AG10803 (cell line): ENCODE measurements at regions not wholly inside any gene's neighbourhood (a gene's known extent, or its start where the extent isn't known, plus 50 kb on each side); places are given as distances from the start of the nearest gene placed in this dataset.

Experiments used
- DNase-seq: peaks from one replicate; pipeline ENCODE4 v3.0.0; 2010; ENCODE audit warnings: low read depth
- H3K4me3 ChIP-seq: 2 replicates; pipeline ENCODE4 v1.5.1; 2011; ENCODE audit warnings: mild to moderate bottlenecking, low read length, control low read depth
- CTCF ChIP-seq: conservative IDR thresholded peaks from 2 replicates; pipeline ENCODE4 v1.5.1; 2011; ENCODE audit warnings: mild to moderate bottlenecking, low read length, control low read depth, inconsistent platforms

GRCh38 chr10:128812000-128812399 is 655.0 kb upstream of the MGMT start:
- DNase-seq: no peak
- TF ChIP-seq CTCF: no peak
- no peak overlapping the region for H3K4me3 ChIP-seq

- no peak for DNase-seq
- no peak for TF ChIP-seq CTCF
Measured at GRCh38 chr10:128813574-128813973, 653.5 kb upstream of the MGMT start.

GRCh38 chr10:128814024-128814423 is 653.0 kb upstream of the MGMT start:
- H3K4me3 ChIP-seq: no peak overlapping the region
- TF ChIP-seq CTCF: no peak
- DNase-seq: no peak

More at GRCh38 chr10:128813574-128813973, 653.5 kb upstream of the MGMT start:
- no peak overlapping the region for H3K4me3 ChIP-seq

GRCh38 chr10:128814782-128815181 is 652.3 kb upstream of the MGMT start:
- H3K4me3 ChIP-seq: no peak overlapping the region
- DNase-seq: no peak
- no peak for TF ChIP-seq CTCF

- no peak for DNase-seq
- H3K4me3 ChIP-seq: no peak overlapping the region
- TF ChIP-seq CTCF: no peak
Measured at GRCh38 chr10:128816726-128817125, 650.3 kb upstream of the MGMT start.

- TF ChIP-seq CTCF: no peak
- DNase-seq: no peak
- no peak overlapping the region for H3K4me3 ChIP-seq
Measured at GRCh38 chr10:128817636-128818035, 649.4 kb upstream of the MGMT start.

- H3K4me3 ChIP-seq: no peak overlapping the region
- no peak for DNase-seq
- no peak for TF ChIP-seq CTCF
Measured at GRCh38 chr10:128820663-128821062, 646.4 kb upstream of the MGMT start.
